GM18511 (cell line): ENCODE measurements at regions not wholly inside any gene's neighbourhood (a gene's known extent, or its start where the extent isn't known, plus 50 kb on each side); places are given as distances from the start of the nearest gene placed in this dataset.

ENCODE experiments used
- ATAC-seq: cut with Tn5 transposase; IDR thresholded peaks from one replicate; pipeline ENCODE4 v1.9.1; 2021; ENCODE audit warnings: mild to moderate bottlenecking, moderate library complexity; ENCODE audit not compliant: unreplicated experiment

DNA sequence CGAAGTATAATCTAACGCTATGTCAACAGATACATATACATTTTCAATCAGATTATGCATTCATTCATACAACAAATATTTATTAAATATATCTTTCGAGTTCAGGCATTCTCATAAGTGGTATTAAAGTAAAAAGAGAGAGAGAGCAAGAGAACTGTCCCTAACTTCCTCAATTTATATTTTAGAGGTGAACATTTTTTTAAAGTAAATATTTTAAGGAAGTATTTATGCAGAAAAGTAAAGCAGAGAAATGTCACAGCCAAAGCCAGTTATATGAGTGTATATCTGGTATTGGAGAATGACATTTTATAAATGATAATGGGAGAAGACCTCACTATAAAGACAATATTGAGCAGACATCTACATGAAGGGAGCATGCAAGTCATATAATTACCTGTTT, 667.3 kb upstream of the CDH9 start:
- no peak for ATAC-seq

- no peak for ATAC-seq
Observed at GRCh38 chr5:27701931-27702903, 663.8 kb upstream of the CDH9 start.

GRCh38 chr5:27700526-27700925, 662.1 kb upstream of the CDH9 start:
- no peak for ATAC-seq

DNA sequence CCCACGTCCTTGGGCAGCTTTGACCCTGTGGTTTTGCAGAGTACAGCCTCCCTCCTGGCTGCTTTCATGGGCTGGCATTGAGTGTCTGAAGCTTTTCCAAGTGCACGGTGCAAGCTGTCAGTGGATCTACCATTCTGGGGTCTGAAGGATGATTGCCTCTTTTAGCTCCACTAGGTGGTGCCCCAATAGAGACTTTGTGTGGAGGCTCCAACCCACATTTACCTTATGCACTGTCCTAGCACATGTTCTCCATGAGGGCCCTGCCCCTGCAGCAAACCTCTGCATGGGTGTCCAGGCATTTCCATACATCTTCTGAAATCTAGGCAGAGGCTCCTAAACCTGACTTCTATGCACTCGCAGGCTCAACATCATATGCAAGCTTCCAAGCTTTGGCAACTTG, 644.2 kb upstream of the CDH9 start:
- ATAC-seq, result no peak

GRCh38 chr5:27652505-27652904, 614.1 kb upstream of the CDH9 start:
- ATAC-seq, result no peak

GRCh38 chr5:27639005-27639612, 600.7 kb upstream of the CDH9 start:
- no peak for ATAC-seq

DNA sequence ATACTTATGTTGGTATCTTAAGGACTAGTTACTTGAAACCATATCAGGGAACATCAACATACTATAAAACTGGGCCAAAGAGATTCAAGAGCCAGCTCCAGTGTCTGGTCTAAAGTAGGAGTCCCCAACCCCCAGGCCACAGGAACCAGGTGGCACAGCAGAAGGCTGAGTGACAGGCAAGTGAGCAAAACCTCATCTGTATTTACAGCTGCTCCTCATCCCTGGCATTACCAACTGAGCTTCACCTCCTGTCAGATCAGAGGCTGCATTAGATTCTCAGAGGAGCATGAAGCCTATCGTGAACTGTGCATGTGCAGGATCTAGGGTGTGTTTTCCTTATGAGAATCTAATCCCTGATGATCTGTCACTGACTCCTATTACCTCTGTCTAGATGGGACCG, 581.6 kb upstream of the CDH9 start:
- no peak for ATAC-seq

DNA sequence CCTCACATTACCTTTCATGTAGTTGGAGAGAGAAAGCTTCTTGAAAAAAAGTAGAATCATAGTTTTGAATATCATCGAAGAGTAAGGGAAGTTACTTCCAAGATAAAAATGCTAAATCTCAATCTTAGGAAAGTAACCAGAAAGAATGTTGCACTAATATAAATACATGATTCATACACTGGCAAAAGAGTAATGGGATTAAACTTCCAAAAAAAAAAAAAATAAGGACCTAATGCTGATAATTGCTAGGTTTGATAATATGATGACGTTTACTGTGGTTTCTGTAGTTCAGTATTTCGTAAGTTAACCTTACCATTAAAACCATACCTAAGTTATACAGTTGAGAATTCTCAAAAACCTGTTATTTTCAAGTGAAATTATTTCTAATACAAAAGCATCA, 573.8 kb upstream of the CDH9 start:
- no peak for ATAC-seq

DNA sequence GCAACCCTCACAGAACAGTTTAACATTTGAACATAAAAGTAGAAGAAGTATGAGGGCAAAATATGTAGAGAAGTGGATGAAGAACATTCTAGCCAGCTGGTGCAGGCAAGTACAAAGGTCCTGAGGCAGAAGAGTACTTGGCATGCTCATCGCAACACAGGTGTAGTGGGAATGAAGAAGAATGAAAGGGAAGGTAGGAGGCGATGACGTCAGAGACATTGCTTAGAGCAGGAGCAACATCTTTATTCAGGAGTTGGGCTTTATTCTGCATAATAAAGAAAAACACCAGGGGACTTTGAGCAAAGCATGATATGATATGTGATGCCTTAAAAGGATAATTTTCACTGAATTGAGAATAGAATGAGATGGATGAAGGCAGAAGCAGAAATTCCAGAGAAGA, 570.6 kb upstream of the CDH9 start:
- no peak for ATAC-seq

GRCh38 chr5:27598576-27598975, 560.2 kb upstream of the CDH9 start:
- no peak for ATAC-seq

DNA sequence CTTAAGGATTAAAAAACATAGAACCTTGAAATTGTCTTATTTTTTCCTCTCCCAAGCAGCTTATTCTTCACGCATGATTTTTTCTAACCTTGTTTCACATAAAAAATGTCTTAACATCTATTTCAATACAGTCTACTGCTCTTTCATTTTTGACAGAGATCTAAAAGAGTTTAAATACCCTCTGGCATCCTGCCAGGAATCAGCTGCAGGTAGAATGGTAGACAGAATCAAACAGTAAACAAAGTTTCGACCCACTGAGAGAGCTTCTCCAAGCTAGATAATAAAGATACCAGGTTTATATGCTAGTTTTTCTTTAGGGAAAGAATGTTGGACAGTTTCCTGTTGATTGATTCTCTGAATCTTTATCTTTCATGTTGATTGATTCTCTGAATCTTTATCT, 555.8 kb upstream of the CDH9 start:
- no peak for ATAC-seq

DNA sequence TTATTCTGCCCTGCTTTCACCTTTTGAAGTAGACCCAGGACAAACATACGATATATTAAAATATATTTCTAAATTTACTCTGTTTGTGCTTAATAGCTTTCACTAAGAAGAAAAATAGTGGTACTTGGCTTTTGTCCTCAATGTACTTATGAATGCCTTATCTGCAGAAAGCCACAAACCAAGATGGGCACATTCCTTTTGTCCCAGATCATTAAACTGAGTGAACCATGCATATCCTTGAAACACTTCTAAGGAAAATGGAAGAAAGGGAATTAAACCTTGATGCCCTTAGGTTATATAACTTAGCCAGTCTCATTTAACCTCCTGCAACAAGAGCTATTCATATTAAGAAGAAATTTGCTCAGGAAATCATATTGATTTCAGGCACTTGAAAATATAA, 553.8 kb upstream of the CDH9 start:
- ATAC-seq, result no peak

DNA sequence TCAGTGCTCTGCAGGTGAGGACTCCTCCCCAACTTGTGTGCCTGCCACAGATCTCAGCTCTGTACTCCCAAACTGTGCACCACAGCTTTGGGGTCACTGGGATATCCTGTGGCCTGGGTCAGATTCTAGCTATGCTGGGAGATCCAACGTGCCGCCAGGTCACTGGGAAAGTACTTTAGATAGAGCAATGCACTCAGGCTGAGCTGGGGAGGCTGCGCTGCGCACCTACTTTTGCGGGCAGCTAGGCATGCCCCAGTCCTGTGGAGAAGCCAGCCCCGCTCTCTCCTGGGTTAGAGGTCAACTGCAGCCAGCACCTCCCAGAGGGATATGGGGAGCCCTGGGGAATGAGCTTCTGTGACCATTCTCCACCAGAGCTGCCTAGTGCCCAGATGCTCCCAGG, 552.1 kb upstream of the CDH9 start:
- ATAC-seq, result no peak

DNA sequence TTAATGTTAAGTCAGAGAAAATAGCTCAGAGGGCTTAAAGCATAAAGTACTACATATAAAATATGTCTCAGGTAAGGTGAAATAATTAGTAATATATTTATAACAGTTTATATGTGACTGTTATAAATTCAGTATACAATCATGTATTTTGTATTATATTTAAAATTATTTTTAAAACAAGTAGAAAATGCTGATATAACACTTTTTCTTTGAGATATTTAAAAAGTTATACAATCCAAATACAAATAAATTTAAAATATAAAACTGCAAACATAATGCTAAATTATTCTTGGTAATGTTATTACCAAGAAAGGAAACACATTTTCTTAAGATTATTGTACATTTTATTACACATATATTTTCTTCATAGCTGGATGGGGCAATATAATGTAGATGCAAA, 539.9 kb upstream of the CDH9 start:
- no peak for ATAC-seq

- ATAC-seq, result no peak
Observed at GRCh38 chr5:27571681-27572080, 533.3 kb upstream of the CDH9 start.

- ATAC-seq, result no peak
Observed at GRCh38 chr5:27568811-27569210, 530.4 kb upstream of the CDH9 start.

DNA sequence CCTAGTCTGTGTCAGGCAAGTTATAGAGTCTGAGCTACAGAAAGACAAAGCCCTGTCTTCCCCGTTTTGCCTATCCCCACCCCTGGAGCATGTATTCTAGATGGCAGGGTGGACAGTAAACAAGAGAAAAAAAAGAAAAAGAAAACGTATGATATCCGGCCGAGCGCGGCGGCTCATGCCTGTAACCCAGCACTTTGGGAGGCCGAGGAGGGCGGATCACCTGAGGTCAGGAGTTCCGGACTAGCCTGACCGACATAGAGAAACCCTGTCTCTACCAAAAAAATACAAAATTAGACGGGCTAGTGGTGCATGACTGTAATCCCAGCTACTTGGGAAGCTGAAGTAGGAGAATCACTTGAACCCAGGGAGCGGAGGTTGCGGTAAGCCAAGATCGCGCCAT, 523.0 kb upstream of the CDH9 start:
- no peak for ATAC-seq

GRCh38 chr5:27548484-27548883, 510.1 kb upstream of the CDH9 start:
- no peak for ATAC-seq

DNA sequence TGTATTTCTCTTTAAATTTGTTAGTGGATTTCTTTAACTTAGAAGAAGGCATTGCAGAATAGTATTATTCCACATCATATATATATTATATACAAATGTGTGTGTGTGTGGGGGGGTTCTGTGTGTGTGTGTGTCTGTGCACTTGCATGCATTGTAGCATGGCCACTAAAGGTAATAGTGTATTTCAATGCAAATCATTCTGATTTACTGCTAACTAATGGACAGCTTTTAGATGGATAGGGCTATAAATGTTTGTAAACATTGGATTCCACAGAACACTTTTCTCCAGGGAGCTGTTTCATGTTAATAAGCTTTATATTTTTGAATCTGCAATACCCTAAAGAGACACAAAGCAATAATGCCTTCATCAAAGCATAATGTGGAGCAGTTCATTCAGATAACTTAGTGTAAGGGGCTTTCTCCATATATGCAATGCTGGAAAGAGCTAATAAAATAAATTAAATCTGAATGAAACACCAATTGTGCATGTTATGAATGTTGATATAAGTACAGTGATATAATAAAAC, 496.7 kb upstream of the CDH9 start:
- no peak for ATAC-seq

DNA sequence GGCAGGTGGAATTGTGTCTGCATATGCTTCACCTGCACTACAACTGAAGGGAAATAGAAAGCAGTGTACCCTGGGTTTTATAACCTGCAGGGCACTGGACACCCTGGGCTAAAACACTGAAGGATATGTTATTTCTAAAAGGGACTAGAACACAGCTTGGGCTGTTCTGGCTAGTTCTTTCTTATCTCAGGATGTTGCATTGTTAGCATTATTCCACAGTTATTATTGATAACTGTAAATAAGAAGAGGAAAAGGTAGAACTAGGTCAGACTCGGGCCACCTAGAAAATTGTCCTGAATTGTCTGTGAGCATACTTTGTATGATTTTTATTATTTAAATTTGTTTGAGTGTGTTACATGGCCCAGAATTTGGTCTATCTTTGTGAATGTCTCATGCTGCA, 493.9 kb upstream of the CDH9 start:
- ATAC-seq, result no peak

DNA sequence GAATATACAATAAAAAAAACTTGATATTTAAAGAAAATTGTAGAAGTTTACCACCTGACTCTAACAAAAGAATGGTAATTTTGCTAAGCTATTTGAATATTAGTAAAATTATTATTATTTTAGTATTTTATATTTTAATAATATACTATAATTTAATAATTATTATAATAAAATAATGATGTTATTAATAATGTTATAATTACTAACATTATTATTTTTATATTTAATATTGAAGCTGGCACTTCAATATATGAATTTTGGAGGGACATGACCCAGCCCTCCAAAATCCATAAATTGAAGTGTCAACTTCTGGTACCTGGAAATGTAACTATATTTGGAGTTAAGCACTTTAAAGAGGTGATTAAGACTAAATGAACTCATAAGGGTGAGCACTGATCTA, 486.1 kb upstream of the CDH9 start:
- no peak for ATAC-seq

GRCh38 chr5:27523629-27524028, 485.2 kb upstream of the CDH9 start:
- ATAC-seq, result no peak
